Superior temporal gyrus (tissue), 1 donor: ENCODE measurements at regions not wholly inside any gene's neighbourhood (a gene's known extent, or its start where the extent isn't known, plus 50 kb on each side); places are given as distances from the start of the nearest gene placed in this dataset.
"Not testable (repeated sequence)": the region's sequence is repeated elsewhere in the genome, so short reads cannot be mapped to it uniquely, and the experiment has no call there.

Experiments
- DNase-seq: peaks from one replicate; pipeline ENCODE4 v3.0.0-alpha.2; 2016; ENCODE audit errors: extremely low spot score

DNA sequence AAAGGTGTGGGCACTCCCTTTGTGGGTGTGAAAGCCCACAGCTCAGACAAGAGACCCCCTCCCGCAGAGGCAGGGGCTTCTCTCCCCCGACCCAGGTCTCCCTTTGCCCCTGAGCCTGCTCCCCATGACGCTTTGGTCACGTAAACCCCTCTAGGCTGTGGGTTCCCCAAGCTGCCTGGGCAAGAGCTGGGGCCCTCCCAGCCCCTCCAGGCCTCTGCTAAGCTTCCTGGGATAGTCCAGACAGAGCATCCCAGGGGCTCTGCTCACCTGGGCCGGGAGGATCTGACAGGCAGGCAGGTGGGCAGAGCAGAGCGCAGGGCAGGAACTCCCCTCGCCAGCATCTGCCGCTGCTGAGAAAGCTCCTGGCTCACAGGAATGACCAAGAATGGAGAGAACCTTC lies 177.3 kb downstream of the BANP start:
- no peak for DNase-seq

DNA sequence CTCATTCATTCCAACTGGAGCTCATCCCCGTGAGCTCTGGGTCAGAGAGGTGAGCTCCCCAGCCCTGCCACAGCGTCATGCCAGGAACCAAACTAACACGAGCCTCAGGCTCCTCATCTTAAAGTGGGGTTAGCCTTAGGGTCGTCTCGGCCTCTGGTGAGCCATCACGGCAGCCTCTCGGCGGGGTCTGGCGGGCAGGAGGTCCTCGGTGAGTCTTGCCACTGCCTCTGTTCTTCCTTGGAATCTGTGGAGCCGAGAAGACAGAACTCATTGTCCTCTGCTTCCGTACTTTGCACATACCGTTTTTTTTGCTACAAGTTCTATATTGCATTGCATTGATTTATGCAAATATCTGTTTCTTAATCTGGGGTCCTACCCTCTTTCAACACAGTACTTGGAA lies 177.9 kb downstream of the BANP start:
- DNase-seq, result not testable (repeated sequence)

DNA sequence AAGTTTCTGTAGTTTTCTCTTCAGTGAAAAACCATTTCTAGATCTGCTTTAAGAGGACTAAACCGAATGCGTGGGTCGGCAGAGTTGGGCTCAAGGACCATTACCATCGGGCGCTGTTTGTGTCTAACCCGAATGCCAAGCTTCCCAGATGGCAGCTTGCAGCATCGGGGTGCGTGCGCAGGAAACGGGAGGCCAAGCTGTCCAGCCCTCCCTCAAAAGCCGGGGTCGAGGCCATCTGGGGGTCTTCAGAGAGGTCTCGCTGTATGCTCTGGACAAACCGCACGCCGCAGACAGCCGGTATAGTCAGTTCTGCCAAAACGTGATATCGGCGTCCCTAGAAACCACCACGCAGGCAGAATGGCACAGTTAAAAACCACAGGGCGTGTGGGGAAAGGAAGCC lies 178.8 kb downstream of the BANP start:
- DNase-seq, result no peak

DNA sequence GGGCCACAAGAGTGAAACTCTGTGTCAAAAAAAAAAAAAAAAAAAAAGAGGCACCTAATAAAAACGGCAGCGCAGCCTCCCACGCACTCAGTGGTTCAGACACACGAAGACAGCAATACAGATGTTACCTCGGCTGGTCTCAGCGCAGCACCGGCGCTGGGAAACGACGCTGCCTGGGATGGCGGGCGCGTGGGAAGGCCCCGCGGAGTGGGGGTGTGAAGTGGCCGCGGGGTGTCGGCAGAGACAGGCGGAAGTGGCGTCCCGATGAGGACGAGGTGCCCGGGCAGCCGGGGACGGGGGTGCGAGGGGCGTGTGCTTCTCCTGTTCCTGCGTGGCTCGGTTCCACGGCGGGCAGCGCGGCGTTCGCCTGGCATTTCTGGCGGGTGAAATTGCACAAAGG lies 179.4 kb downstream of the BANP start:
- DNase-seq, result no peak

DNA sequence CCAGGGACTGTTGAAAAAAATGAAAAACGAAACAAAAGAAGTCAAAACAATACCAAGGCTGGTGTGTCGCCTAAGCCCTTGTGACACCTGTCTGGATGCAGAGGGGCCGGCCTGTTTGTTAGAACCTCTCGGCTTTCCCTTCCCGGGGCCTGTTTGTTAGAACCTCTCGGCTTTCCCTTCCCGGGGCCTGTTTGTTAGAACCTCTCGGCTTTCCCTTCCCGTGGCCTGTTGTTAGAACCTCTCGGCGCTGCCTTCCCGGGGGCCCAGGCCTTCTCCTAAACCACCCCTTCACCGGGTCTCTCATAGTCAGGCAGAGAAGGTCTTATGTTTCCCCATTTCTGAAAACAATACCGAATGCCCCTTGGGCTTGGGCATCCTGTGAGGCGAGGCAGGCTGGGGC lies 180.0 kb downstream of the BANP start:
- DNase-seq, result no peak

DNA sequence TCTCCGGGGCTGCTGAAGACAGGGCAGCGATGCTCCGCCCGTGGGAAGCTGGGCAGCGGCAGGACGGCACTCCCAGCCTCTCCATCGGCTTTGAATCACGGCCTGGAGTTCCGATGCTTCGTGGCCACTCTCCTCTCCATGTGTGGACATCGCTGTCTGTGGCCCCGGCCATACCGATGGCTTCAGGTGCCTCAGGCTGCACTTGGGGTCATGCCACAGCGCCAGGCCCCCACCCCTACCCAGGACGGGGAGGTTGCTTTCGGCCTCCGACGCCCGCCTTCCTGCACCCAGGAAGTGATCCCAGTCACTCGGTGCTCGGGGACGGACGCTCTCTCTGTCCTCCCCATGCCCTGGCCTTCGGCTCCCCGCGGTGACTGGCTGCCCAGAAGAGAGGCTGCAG lies 180.7 kb downstream of the BANP start:
- DNase-seq, result no peak

DNA sequence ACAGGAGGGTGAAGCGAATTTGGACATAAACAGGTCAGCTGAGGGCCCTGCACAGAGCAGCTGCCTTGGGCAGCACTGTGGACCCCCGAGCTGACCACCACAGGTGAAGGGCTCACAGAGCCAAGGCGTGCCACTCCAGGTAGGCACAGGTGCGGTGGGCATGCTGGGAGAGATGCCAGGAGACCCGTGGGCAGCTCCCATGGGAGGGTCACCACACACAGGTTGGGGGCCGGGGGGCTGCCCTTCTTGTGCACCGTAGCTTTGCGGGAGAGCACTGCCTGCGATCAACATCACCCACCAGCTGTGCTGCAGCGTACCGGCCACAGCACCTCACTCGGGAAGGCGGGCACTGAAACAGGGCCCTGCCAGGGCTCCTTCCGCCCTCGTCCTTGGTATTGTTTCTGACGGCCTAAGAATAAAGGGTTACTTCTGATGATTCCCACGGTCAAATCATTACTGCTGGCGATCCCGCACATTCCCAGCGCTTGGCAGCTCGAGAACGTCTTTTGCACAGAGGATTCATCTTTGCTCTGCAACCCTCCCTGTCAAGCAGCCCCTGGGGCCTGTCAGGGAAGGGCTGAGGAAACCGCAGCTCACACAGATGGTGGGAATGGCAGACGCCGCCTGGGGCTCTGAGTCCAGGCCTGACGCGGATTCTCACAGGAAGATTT lies 181.7 kb downstream of the BANP start:
- DNase-seq, result no peak

DNA sequence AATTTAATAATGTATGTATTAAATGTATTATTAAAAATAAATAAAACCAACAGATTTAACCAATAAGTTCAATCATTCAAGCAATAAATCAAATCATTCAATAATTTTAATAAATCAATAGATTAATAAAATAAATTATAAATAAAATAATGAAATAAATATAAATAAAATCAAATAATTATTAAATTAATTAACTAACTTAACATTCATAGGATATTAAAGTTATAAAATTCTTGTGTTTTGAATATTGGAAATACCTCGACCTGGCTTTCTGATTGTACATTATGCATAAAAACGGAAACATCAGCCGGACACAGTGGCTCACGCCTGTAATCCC lies 182.2 kb downstream of the BANP start:
- DNase-seq, result no peak

DNA sequence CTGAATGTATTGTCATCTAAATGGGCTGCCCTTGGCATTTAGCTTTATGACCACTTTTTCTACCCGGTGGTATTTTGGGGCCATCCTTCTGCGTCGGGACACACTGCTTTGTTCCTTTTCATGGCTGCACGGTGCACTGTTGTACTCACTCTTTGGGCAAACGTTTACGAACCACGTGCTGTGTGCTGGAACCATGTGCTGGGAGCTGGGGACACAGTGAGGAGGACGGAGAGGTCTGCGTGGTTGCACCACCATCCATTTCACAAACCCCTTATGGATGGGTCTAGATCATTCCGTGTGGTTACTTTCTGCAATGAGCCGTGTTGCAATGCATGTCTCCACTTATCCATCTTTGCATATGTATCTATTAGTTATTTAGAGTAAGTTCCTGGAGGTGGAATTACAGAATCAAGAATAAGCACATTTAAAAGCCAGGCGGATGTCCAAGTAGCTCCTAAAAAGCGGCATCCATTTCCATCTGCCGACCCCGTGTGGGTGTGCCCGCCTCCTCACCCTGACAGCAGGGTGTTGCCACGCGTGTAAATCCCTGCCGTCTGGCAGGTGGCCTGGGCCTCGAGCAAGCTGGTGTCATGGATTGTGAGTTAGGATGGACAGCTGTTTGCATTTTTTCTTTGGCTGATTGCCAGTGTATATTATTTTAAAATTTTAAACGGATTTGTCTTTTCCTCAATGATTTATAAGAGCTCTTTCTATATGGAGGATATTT lies 183.1 kb downstream of the BANP start:
- not testable (repeated sequence) for DNase-seq

DNA sequence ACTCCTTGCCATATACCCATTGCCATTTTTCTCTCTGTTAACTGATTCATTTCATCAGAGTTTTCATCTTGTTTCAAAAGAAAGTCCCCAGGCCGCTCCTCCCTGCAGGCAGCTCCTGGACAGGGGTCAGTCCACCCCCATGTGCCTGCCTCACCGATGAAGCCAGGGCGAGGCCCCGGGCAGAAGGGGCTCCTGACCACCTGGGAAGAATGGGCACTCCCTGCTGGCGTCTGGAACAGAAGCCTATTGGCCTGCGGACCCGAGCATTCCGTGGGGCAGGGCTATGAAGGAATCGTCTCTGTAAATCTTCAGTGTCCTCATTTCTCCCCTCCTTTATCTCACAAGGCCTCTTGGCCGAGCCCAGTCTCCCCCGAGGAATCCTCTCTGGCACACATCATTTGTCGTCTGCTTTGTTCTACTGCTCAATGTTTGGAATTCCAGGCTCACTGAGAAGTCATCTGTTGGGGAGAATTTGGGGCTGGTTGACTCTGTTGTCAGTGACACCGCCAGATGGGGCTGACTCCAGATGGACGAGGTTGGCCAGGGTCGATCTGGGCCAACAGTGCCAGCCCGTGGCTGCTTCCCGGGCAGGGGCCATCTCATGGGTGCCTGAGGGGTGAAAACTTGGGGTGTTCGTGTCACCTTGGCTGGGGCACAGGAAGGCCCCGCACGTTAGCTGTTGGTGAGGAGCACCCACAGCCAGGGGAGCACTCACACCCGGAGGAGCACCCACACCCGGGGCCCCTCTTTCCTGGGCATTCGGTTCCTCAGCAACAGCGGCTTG lies 183.9 kb downstream of the BANP start:
- DNase-seq, result not testable (repeated sequence)

DNA sequence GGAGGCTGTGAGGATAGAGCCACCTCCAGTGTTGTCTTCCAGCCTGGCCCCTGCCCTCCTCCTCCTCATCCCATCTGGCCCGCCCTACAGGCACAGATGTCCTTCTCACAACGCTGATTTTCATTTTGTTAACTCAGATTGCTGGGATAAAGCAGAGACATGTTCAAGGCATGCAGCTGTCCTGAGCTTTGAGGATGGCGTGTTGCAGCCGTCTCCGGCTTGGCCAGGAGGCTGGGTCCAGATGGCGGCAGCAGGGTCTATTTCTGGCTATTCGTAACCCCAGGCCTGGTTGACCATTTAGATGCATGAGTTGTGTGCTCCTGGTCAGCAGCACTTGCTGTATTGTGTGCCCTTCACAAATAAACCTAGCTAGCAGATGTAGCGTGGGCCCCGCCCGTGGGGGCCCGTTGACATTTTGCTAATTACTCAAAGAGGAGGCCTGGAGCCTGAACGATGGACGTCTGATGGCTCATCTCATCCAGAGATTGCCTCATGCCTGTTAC lies 185.0 kb downstream of the BANP start:
- DNase-seq, result not testable (repeated sequence)

DNA sequence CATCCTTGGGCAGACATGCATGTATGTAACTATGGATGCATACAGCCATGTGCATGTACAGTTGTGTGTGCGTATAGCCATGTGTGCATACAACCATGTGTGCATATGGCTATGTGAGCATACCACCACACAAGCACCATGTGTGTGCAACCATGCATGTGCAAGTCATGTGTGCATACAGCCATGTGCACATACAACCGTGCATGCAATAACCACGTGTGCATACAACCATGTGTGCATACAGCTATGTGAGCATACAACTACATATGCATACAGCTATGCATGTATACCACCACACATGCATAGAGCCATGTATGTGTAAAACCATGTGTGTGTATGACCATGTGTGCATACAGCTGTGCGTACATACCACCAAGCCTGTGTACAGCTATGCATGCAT lies 185.7 kb downstream of the BANP start:
- not testable (repeated sequence) for DNase-seq

DNA sequence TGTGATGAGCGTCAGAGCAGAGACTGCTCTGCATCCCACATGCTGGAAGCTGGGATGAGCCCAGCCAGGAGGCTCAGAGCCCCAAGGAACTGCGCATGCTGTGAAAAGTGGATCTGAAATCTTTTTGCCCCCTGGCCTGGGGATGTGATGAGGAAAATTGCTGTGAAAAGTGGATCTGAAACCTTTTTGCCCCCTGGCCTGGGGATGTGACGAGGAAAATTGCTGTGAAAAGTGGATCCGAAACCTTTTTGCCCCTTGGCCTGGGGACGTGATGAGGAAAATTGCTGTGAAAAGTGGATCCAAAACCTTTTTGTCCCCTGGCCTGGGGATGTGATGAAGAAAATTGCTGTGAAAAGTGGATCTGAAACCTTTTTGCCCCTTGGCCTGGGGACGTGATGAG lies 187.9 kb downstream of the BANP start:
- DNase-seq, result not testable (repeated sequence)

DNA sequence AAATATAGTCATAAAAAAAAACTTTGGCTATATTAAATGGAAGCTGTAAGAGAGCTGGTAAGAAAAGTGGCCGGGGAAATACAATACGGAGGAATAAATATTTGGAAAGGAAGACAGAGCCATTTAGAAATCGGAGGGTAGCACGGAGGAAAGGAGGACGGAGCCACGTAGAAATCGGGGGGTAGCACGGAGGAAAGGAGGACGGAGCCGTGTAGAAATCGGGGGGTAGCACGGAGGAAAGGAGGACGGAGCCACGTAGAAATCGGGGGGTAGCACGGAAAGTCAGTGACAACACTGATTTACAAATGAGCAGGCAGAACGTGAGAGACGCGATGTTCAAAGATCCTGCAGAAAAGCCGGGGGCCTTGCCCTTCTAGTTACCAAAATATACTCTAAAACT lies 189.0 kb downstream of the BANP start:
- not testable (repeated sequence) for DNase-seq

DNA sequence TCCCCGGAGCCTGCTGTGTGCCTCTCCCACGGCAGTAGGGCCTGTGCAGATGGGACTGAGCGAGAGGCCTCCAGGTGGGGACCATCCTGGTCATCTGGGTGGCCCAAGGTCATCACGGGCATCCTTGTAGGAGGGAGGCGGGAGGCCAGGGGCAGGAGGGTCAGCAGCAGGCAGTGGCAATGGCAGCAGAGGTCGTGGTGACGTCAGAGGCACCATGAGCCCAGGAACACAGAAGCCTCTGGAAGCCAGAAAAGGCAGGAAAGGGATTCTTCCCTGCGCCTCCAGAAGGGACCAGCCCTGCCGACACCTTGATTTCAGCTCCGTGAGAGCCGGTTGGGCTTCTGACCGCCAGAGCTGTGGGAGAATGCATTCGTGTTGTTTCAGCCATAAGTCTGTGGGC lies 190.3 kb downstream of the BANP start:
- no peak for DNase-seq

DNA sequence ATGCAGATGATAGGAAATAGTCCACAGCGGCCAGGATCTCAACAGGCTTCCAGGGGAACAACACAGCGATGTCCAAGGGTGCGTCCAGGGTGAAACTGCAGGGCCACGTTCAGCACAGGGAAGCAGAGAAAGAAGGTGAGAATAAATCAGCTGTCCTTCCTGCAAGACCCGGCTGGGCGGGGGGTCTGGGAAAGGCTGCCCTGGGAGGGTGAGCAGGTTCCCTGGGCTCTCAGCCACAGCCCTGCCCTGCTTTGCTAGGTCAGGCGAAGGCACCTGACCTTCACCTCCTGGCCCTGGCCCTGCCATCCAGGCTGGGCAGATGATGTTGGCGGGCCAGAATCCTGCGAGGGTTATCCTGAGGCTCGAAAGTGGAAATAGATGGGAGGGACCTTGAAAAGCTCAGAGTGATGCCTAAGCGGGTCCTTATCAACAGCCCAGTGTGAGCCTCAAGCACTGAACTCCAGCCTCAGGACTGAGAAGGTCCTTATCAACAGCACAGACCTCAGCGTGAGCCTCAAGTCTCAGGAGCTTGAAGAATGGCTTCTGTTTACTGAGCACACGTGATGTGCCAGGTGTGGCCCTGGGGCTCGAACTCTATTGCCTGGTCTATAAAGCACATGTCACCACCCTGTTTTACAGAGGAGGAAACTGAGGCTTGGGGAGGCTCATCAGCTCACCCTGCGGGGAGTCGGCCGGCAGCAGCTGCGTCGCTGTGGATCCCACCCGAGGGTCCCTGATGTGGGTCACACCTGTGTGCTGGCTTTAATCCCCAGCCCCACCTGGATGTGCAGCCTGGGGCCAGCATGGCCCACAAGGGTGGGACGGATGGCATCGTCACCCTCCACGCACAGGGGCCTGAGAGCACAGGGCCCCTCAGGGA lies 191.1 kb downstream of the BANP start:
- not testable (repeated sequence) for DNase-seq

DNA sequence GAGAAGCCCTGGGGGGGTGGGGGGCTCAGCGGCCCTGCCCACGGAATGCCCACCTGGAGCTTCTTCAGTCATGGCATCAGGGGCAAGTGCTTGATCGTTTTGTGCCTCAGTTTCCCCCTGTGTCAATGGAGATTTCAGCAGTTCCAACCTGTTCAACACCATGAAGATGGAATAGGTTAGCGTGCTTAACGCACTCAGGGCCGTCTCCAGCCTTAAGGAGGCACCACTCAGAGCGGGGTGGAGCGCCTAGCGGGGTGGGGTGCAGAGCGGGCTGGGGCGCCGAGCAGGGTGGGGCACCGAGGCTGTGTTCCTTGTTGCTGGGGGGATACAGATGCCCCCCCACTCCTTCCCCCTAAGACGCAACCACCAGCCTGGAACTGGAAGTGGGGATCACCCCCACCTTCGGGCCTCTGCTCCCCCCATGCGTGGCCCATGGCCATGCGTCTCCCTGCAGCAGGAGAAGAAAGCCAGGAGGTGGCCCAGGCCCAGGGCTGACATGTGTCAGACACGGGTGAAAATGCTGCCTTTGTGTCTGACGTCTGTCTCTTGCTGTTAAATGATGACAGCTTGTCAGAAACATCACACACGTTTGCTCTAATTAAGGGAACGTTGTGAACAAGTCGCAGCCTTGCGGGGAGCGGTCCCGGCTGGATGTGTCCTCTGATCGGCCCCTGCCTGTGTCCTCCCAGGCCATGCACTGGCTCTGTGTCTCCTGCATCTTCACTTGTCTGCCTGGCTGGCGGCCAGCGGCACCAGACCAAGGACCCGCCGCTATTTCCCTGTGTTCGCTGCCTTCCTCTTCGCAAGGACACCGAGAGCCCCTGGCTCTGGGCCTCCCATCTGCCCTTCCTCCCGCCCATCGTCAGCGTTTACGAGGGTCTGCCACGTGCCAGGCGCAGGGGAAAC lies 192.1 kb downstream of the BANP start:
- not testable (repeated sequence) for DNase-seq

DNA sequence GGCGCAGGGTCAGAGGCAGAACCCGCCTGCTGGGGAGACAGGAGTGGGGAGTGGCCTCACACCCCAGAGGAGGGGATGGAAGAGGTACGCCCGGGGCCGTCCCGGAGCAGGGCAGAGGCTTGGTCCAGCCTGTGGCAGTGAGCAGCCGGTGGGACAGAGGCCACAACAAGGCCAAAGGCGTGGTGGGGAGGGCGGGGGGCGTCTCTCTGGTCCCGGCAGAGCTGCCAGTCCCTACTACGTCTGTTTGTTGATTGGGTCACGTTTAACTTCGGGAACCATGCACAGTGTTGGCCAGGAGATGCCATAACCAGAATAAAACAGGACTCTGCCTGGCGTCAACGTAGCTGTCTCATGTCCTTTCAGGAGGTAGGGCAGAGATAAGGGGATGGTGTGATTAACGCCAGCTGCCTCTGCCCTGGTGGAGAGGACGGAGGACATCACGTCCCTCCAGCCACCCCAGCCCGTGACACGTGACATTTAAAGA lies 192.8 kb downstream of the BANP start:
- no peak for DNase-seq

DNA sequence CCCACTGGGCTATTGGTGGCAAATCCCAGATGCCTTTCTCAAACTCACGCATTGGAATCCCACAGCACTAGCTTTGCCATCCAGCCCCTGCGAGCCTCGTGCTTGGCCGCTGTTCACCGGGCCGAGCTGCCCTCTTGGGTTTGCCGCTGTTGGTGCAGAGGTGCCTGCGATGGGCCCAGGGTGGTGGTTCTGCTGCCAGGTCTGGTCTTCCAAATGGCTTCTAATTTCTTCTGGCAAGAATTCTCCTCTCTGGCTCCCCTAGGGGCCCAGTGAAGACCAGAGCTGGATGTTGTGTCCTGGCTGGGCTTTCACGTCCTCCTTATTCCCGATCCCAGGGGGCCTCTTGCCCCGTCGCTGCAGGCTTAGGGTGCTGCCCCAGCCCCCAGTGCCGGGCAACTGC lies 194.1 kb downstream of the BANP start:
- not testable (repeated sequence) for DNase-seq

DNA sequence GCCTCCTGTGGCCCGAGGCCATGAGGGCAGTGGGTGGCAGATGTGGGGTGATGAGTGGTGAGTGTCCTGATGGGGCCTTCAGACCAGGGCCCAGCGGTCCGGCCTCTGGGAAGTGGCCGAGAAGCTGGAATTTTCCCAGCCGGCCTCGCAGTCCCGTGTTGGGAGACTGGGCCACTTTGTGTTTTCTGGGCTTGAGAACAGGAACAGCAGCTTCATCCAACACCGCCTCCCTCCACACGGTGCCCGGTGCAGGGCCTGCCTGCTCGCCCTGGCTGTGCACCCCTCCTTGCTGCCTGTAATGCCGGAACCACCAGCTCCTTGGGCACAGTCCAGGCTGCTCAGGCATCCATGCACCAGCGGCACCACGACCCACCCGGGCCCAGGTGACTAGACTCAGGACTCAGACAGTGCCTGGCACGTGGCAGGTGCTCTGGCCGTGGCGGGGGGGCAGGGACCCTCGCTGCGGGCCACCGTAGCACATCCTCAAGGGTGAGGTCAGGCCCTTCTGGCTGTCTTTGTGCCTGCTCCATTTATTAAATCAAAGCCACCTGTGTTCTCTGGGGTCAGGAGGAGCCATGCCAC lies 194.7 kb downstream of the BANP start:
- DNase-seq, result not testable (repeated sequence)
